ENCODE measurements at regions not wholly inside any gene's neighbourhood (a gene's known extent, or its start where the extent isn't known, plus 50 kb on each side); places are given as distances from the start of the nearest gene placed in this dataset.
"Not testable (repeated sequence)": the region's sequence is repeated elsewhere in the genome, so short reads cannot be mapped to it uniquely, and the experiment has no call there.

GRCh38 chr4:66225539-66225938 is 555.2 kb upstream of the EPHA5 start:
- no peak for DNase-seq

GRCh38 chr4:66223068-66223703 is 552.9 kb upstream of the EPHA5 start:
- DNase-seq = no peak

GRCh38 chr4:66219401-66219800 is 549.1 kb upstream of the EPHA5 start:
- DNase-seq = no peak

- DNase-seq = no peak
Observed at GRCh38 chr4:66216252-66216651, 546.0 kb upstream of the EPHA5 start.

GRCh38 chr4:66212489-66212888 is 542.2 kb upstream of the EPHA5 start:
- DNase-seq = no peak

GRCh38 chr4:66204534-66205247 is 534.4 kb upstream of the EPHA5 start:
- DNase-seq = no peak

GRCh38 chr4:66202870-66203269 is 532.6 kb upstream of the EPHA5 start:
- DNase-seq = no peak

- no peak for DNase-seq
Observed at GRCh38 chr4:66197451-66197850, 527.2 kb upstream of the EPHA5 start.

GRCh38 chr4:66193487-66193886 is 523.2 kb upstream of the EPHA5 start:
- no peak for DNase-seq

GRCh38 chr4:66187175-66187720 is 517.0 kb upstream of the EPHA5 start:
- DNase-seq = no peak

- no peak for DNase-seq
Observed at GRCh38 chr4:66186095-66186494, 515.8 kb upstream of the EPHA5 start.

GRCh38 chr4:66182636-66183035 is 512.3 kb upstream of the EPHA5 start:
- no peak for DNase-seq

- DNase-seq = no peak
Observed at GRCh38 chr4:66178906-66179305, 508.6 kb upstream of the EPHA5 start.

- no peak for DNase-seq
Observed at GRCh38 chr4:66169341-66169740, 499.1 kb upstream of the EPHA5 start.

- DNase-seq = no peak
Observed at GRCh38 chr4:66164869-66165268, 494.6 kb upstream of the EPHA5 start.

GRCh38 chr4:66160606-66161005 is 490.3 kb upstream of the EPHA5 start:
- no peak for DNase-seq

GRCh38 chr4:66157594-66157993 is 487.3 kb upstream of the EPHA5 start:
- no peak for DNase-seq

GRCh38 chr4:66130042-66130441 is 459.8 kb upstream of the EPHA5 start:
- DNase-seq = no peak

- no peak for DNase-seq
Observed at GRCh38 chr4:66123831-66124413, 453.6 kb upstream of the EPHA5 start.

GRCh38 chr4:66123190-66123589 is 452.9 kb upstream of the EPHA5 start:
- DNase-seq = no peak

GRCh38 chr4:66115231-66115630 is 444.9 kb upstream of the EPHA5 start:
- not testable (repeated sequence) for DNase-seq

- no peak for DNase-seq
Observed at GRCh38 chr4:66108898-66109297, 438.6 kb upstream of the EPHA5 start.

- DNase-seq = no peak
Observed at GRCh38 chr4:66097218-66097617, 426.9 kb upstream of the EPHA5 start.

- no peak for DNase-seq
Observed at GRCh38 chr4:66095065-66095464, 424.8 kb upstream of the EPHA5 start.
